A673 (cell line): ENCODE measurements at regions not wholly inside any gene's neighbourhood (a gene's known extent, or its start where the extent isn't known, plus 50 kb on each side); places are given as distances from the start of the nearest gene placed in this dataset.

ENCODE experiments used
- BruUV-seq: library from RNA; stranded (reverse); fragments of 400-500 nt; replicated peaks from 2 replicates; lab custom pipeline; 2021; lab: Mats Ljungman, UMichigan
- CTCF ChIA-PET: fragments of 300-600 bp; sonication (Branson Sonifier 250); formaldehyde crosslinking; loops from one replicate; lab custom pipeline; 2022; ENCODE audit warnings: antibody characterized with exemption; lab: Charles Lee
- POLR2A ChIA-PET: fragments of 300-600 bp; sonication (Branson Sonifier 250); formaldehyde crosslinking; loops from one replicate; lab custom pipeline; 2022; ENCODE audit warnings: antibody characterized with exemption; ENCODE audit not compliant: low non-redundant PET; lab: Charles Lee
- DNase-seq: peaks from one replicate; pipeline ENCODE4 v3.0.0-alpha.2; 2015; ENCODE audit warnings: low spot score
- H3K27ac ChIP-seq: fragments of 200-600 bp; sonication (generic); 2 replicates; pipeline ENCODE4 v1.5.1; 2016; ENCODE audit warnings: mixed run types, low read depth, mild to moderate bottlenecking, mixed read lengths, antibody characterized with exemption, low read length; ENCODE audit not compliant: poor library complexity, severe bottlenecking
- H3K27me3 ChIP-seq: fragments of 200-600 bp; sonication (generic); replicated peaks from 2 replicates; pipeline ENCODE4 v1.6.1; 2017; ENCODE audit warnings: mixed run types, low read depth, mild to moderate bottlenecking, mixed read lengths, antibody characterized with exemption, low read length; ENCODE audit not compliant: insufficient read depth, poor library complexity
- H3K36me3 ChIP-seq: fragments of 200-600 bp; sonication (generic); 2 replicates; pipeline ENCODE4 v1.6.1; 2016; ENCODE audit warnings: mixed run types, mild to moderate bottlenecking, mixed read lengths, antibody characterized with exemption, low read length; ENCODE audit not compliant: insufficient read depth, poor library complexity, severe bottlenecking
- H3K4me1 ChIP-seq: fragments of 200-600 bp; sonication (generic); 2 replicates; pipeline ENCODE4 v1.6.1; 2017; ENCODE audit warnings: mixed run types, mild to moderate bottlenecking, mixed read lengths, antibody characterized with exemption, low read length; ENCODE audit not compliant: insufficient read depth, poor library complexity, severe bottlenecking
- H3K4me3 ChIP-seq: fragments of 200-600 bp; sonication (generic); 2 replicates; pipeline ENCODE4 v1.5.1; 2016; ENCODE audit warnings: low read depth, mixed run types, mild to moderate bottlenecking, mixed read lengths, low read length; ENCODE audit not compliant: poor library complexity, severe bottlenecking
- H3K9me3 ChIP-seq: fragments of 200-600 bp; sonication (generic); 2 replicates; pipeline ENCODE4 v1.6.1; 2016; ENCODE audit warnings: mixed run types, low read depth, mild to moderate bottlenecking, mixed read lengths, antibody characterized with exemption, low read length; ENCODE audit not compliant: poor library complexity, severe bottlenecking
- CTCF ChIP-seq: fragments of 300-800, 200-600 bp; sonication (generic); conservative IDR thresholded peaks from 2 replicates; pipeline ENCODE4 v1.5.1; 2017; ENCODE audit warnings: low read depth, mild to moderate bottlenecking, antibody characterized with exemption, low read length, moderate library complexity, mixed read lengths
- EZH2 ChIP-seq: fragments of 200-600 bp; sonication (generic); IDR thresholded peaks from 2 replicates; pipeline ENCODE4 v1.6.1; 2017; ENCODE audit warnings: borderline replicate concordance, low read depth, mild to moderate bottlenecking, mixed read lengths, antibody characterized with exemption, low read length; ENCODE audit not compliant: poor library complexity, severe bottlenecking
- intact Hi-C: fragments of 100-400 bp; cut with micrococcal nuclease; formaldehyde crosslinking; loops from one replicate; pipeline ENCODE4 v1.10.0; 2022; ENCODE audit not compliant: unreplicated experiment

- Histone ChIP-seq H3K4me3 (no peak overlapping the region), H3K36me3 (no peaks in the 10 kb centered on the region), H3K27me3 (peaks cover 31% of the 10 kb centered on the region), H3K4me1 (no peaks in the 10 kb centered on the region), H3K9me3 (no peaks in the 10 kb centered on the region), H3K27ac (no peak overlapping the region)
- intact Hi-C loops, result no loop called here
- BruUV-seq, result no TSS peak
- ChIA-PET CTCF (no interaction called here), POLR2A (no interaction called here)
- no peak for DNase-seq
- TF ChIP-seq CTCF (no peak), EZH2 (no peak)
These were observed 172.2 kb upstream of the CENPE start for GRCh38 chr4:103370336-103370735.

- CTCF ChIA-PET, result no interaction called here
These were observed 167.1 kb upstream of the CENPE start for GRCh38 chr4:103365285-103365684.

GRCh38 chr4:103364083-103364482 is 165.9 kb upstream of the CENPE start:
- intact Hi-C loops, result no loop called here

More at GRCh38 chr4:103365285-103365684, 167.1 kb upstream of the CENPE start:
- POLR2A ChIA-PET, result no interaction called here
- Histone ChIP-seq H3K27ac (no peak overlapping the region), H3K4me3 (no peak overlapping the region), H3K36me3 (no peaks in the 10 kb centered on the region), H3K27me3 (peaks cover 31% of the 10 kb centered on the region), H3K4me1 (no peaks in the 10 kb centered on the region), H3K9me3 (peaks cover 2% of the 10 kb centered on the region)
- BruUV-seq, result no TSS peak
- no peak for TF ChIP-seq EZH2
- intact Hi-C loops, result no loop called here
- no peak for DNase-seq

More at GRCh38 chr4:103364083-103364482, 165.9 kb upstream of the CENPE start:
- Histone ChIP-seq H3K36me3 (no peaks in the 10 kb centered on the region), H3K27me3 (peaks cover 25% of the 10 kb centered on the region), H3K4me3 (no peak overlapping the region), H3K4me1 (no peaks in the 10 kb centered on the region), H3K9me3 (peaks cover 12% of the 10 kb centered on the region), H3K27ac (no peak overlapping the region)
- no peak for TF ChIP-seq CTCF
- TF ChIP-seq EZH2, result no peak
- DNase-seq, result no peak
- no TSS peak for BruUV-seq
- CTCF ChIA-PET, result no interaction called here
- POLR2A ChIA-PET, result no interaction called here
